ENCODE measurements at regions not wholly inside any gene's neighbourhood (a gene's known extent, or its start where the extent isn't known, plus 50 kb on each side); places are given as distances from the start of the nearest gene placed in this dataset.

DNA sequence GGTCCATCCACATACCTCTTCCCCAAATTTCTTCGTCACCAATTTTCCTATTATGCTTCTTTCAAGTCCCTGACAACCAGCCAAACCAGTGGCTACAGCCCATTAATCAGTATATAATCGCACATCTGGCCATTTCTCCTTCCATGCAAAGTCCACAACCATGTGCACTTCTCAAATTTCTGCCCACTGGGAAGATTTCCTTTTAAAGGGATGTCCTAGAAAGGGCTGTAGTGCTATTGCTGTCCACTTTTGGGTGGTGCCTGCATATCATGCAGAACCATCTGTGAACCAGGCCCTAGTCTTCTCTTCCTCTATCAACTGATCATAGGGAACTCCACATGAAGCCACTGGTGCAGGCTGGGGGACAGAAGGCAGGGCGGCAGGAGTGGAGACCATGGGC, 55.2 kb upstream of the MID1IP1 start:
- Histone ChIP-seq H3K9me3 (no peaks in the 10 kb centered on the region), H3K4me2 (no peak overlapping the region), H3K4me1 (no peaks in the 10 kb centered on the region), H3K4me3 (no peak overlapping the region), H3K27ac (no peak overlapping the region)
- CTCF ChIA-PET, result no interaction called here
- no peak for FAIRE-seq
- DNase-seq (ENCODE audit: low read depth in 1 of 2, low spot score in 1 of 2), result no peak
- POLR2A ChIA-PET, result no interaction called here
- no peak for ATAC-seq
- 5% methylated on average over 3 of the region's 3 CpGs for WGBS (ENCODE audit: missing lambda C conversion rate)
- no peak for TF ChIP-seq TP53 (CRISPR knock-in tag; IDR thresholded peaks at IDR 0.05)
- no peak for TF ChIP-seq SREBF2 (IDR thresholded peaks at IDR 0.05)
- TF ChIP-seq PHF8 (IDR thresholded peaks at IDR 0.05; ENCODE audit: borderline replicate concordance, low read depth), result no peak
- no peak for TF ChIP-seq NR3C1 (IDR thresholded peaks at IDR 0.05)
- no peak for TF ChIP-seq CBX8 (IDR thresholded peaks at IDR 0.05)
- TF ChIP-seq ZFP36 (IDR thresholded peaks at IDR 0.05; ENCODE audit: borderline replicate concordance, partially characterized antibody), result no peak
- TF ChIP-seq, protein P1, sequence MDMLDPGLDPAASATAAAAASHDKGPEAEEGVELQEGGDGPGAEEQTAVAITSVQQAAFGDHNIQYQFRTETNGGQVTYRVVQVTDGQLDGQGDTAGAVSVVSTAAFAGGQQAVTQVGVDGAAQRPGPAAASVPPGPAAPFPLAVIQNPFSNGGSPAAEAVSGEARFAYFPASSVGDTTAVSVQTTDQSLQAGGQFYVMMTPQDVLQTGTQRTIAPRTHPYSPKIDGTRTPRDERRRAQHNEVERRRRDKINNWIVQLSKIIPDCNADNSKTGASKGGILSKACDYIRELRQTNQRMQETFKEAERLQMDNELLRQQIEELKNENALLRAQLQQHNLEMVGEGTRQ (IDR thresholded peaks at IDR 0.05), result no peak
- no peak for TF ChIP-seq FOSL2 (IDR thresholded peaks at IDR 0.05)
- TF ChIP-seq FOSL2 (CRISPR knock-in tag; IDR thresholded peaks at IDR 0.05), result no peak
- no peak for TF ChIP-seq POLR2A (IDR thresholded peaks at IDR 0.05; ENCODE audit: low read length)
- TF ChIP-seq, protein P2, sequence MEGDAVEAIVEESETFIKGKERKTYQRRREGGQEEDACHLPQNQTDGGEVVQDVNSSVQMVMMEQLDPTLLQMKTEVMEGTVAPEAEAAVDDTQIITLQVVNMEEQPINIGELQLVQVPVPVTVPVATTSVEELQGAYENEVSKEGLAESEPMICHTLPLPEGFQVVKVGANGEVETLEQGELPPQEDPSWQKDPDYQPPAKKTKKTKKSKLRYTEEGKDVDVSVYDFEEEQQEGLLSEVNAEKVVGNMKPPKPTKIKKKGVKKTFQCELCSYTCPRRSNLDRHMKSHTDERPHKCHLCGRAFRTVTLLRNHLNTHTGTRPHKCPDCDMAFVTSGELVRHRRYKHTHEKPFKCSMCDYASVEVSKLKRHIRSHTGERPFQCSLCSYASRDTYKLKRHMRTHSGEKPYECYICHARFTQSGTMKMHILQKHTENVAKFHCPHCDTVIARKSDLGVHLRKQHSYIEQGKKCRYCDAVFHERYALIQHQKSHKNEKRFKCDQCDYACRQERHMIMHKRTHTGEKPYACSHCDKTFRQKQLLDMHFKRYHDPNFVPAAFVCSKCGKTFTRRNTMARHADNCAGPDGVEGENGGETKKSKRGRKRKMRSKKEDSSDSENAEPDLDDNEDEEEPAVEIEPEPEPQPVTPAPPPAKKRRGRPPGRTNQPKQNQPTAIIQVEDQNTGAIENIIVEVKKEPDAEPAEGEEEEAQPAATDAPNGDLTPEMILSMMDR (IDR thresholded peaks at IDR 0.05), result no peak
- no peak for TF ChIP-seq EP300 (IDR thresholded peaks at IDR 0.05)
- no peak for TF ChIP-seq CHD2 (IDR thresholded peaks at IDR 0.05; ENCODE audit: low read length, partially characterized antibody)
- TF ChIP-seq BHLHE40 (IDR thresholded peaks at IDR 0.05; ENCODE audit: low read depth, low read length), result no peak
- no peak for TF ChIP-seq SMC3 (IDR thresholded peaks at IDR 0.05)
- TF ChIP-seq KDM5A (IDR thresholded peaks at IDR 0.05), result no peak
- TF ChIP-seq TFCP2L1 (CRISPR knock-in tag; IDR thresholded peaks at IDR 0.05), result no peak
- TF ChIP-seq GATA3 (IDR thresholded peaks at IDR 0.05; ENCODE audit: borderline replicate concordance), result no peak
- TF ChIP-seq EHMT2 (IDR thresholded peaks at IDR 0.05; ENCODE audit: low read depth), result no peak
- TF ChIP-seq RARB (CRISPR knock-in tag; IDR thresholded peaks at IDR 0.05), result no peak

DNA sequence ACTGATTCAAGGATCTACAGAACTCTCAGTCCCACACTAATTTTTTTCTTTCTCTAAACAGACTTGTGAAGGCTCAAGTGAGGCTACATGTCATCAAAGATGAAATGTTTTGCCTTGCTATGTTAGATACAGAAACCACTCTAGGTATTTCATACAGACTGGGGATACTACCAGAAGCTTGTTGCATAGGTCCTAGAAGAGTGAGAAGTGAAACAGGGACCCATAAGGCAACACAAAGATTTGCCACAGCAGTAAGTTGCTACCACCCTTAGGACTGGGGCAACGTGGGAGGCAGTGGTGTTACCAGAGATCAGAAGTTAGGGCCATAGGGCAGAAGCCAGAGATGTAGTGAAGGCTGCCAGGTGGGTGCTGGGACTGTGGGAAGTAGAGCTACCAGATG, 50.7 kb upstream of the MID1IP1 start:
- POLR2A ChIA-PET, result no interaction called here

More for the DNA sequence above, 50.7 kb upstream of the MID1IP1 start:
- Histone ChIP-seq H3K4me2 (no peak overlapping the region), H3K4me1 (no peaks in the 10 kb centered on the region), H3K27ac (no peak overlapping the region), H3K4me3 (no peak overlapping the region), H3K9me3 (no peaks in the 10 kb centered on the region)
- DNase-seq (ENCODE audit: low read depth in 1 of 2, low spot score in 1 of 2), result no peak
- WGBS (ENCODE audit: missing lambda C conversion rate), result 0% methylated on average over 1 of the region's 1 CpG
- no peak for TF ChIP-seq TFCP2L1 (CRISPR knock-in tag; IDR thresholded peaks at IDR 0.05)
- TF ChIP-seq ZNF302 (CRISPR knock-in tag; IDR thresholded peaks at IDR 0.05), result no peak
- no peak for TF ChIP-seq CBX8 (IDR thresholded peaks at IDR 0.05)
- TF ChIP-seq EHMT2 (IDR thresholded peaks at IDR 0.05; ENCODE audit: low read depth), result no peak
- TF ChIP-seq FOXS1 (CRISPR knock-in tag; IDR thresholded peaks at IDR 0.05), result no peak
- TF ChIP-seq ESRRA (IDR thresholded peaks at IDR 0.05; ENCODE audit: borderline replicate concordance, low read length), result no peak
- TF ChIP-seq TP53 (CRISPR knock-in tag; IDR thresholded peaks at IDR 0.05), result no peak
- no peak for TF ChIP-seq KDM5A (IDR thresholded peaks at IDR 0.05)
- TF ChIP-seq GATA3 (IDR thresholded peaks at IDR 0.05; ENCODE audit: borderline replicate concordance), result no peak
- CTCF ChIA-PET, result interaction anchor here (0.9 kb wide), 1 partner anchor 1516 kb away, joined by 3 read pairs; no protein-coding TSS in a partner anchor
- no peak for ATAC-seq
- no peak for FAIRE-seq

Data from A549 (cell line).